ENCODE measurements at regions not wholly inside any gene's neighbourhood (a gene's known extent, or its start where the extent isn't known, plus 50 kb on each side); places are given as distances from the start of the nearest gene placed in this dataset.

DNA sequence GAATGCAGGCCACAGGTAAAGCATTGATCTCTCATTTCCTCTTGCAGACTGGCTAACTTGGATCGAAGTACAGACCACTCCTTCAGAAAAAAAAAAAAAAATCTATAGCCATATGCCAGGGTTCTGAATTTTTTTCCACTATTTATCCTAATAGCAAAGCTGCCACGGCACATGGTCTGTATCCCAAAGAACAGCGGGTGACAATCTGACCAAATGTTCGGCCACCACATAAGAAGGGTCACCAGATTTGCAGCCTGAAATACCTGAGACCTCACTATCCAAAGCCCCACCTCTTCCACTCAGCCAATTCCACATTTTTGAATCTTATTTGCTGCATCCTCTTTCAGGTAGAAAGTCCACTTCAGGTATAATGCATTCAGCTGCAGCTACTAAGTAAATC lies 55.6 kb upstream of the RGS7 start:
- no peak for ATAC-seq
- Histone ChIP-seq H3K36me3 (replicated peaks in 1 of 2; ENCODE audit: control insufficient read depth in 1 of 2, insufficient read depth in 2 of 2, low read length in 2 of 2) (no peaks in the 10 kb centered on the region), H4K20me1 (ENCODE audit: insufficient read depth, low read length) (no peaks in the 10 kb centered on the region), H2AFZ (ENCODE audit: low read length) (no peak overlapping the region), H3K4me1 (ENCODE audit: insufficient read depth, low read length) (no peaks in the 10 kb centered on the region), H3K4me3 (replicated peaks in 1 of 3; ENCODE audit: insufficient read depth in 1 of 3, low read depth in 2 of 3, low read length in 3 of 3) (no peak overlapping the region), H3K79me2 (ENCODE audit: insufficient read depth, low read length) (no peaks in the 10 kb centered on the region), H3K27me3 (ENCODE audit: control insufficient read depth in 1 of 2, insufficient read depth in 2 of 2, low read length in 2 of 2) (no peaks in the 10 kb centered on the region), H3K9ac (ENCODE audit: insufficient read depth, low read depth, low read length) (no peak overlapping the region), H3K27ac (ENCODE audit: extremely low read length, insufficient read depth, low read length) (no peak overlapping the region), H3K9me3 (ENCODE audit: low read length) (no peaks in the 10 kb centered on the region), H3K4me2 (ENCODE audit: low read depth, low read length) (no peak overlapping the region)
- no TSS peak for BruUV-seq (replicated peaks)
- POLR2A ChIA-PET: no interaction called here
- DNase-seq (ENCODE audit: low spot score): no peak
- intact Hi-C loops (cut with micrococcal nuclease; ENCODE audit: unreplicated experiment): no loop called here
- no peak for FAIRE-seq
- WGBS (ENCODE audit: low lambda C conversion rate): 0% methylated on average over 4 of the region's 4 CpGs
- CTCF ChIA-PET (ENCODE audit: low intra/inter-chr PET ratio, low total read pairs): no interaction called here
- in situ Hi-C loops (cut with HindIII; ENCODE audit: extremely low pct_ligation_motif_present, low pct_unique_long_range_greater_than_20kb): no loop called here
- TF ChIP-seq U2AF2 (IDR thresholded peaks at IDR 0.05; ENCODE audit: low read depth, low read length) (no peak), HNRNPH1 (optimal IDR thresholded peaks at IDR 0.05; ENCODE audit: low read depth, low read length) (no peak), ZNF546 (CRISPR knock-in tag; conservative IDR thresholded peaks at IDR 0.05) (no peak), SAP130 (CRISPR knock-in tag; IDR thresholded peaks at IDR 0.05; ENCODE audit: low read depth) (no peak), ZNF30 (CRISPR knock-in tag; IDR thresholded peaks at IDR 0.05) (no peak), MYNN (CRISPR knock-in tag; IDR thresholded peaks at IDR 0.05; ENCODE audit: low read depth) (no peak), NFE2L1 (CRISPR knock-in tag; IDR thresholded peaks at IDR 0.05; ENCODE audit: borderline replicate concordance) (no peak), NFE2 (CRISPR knock-in tag; IDR thresholded peaks at IDR 0.05) (no peak), ZNF317 (CRISPR knock-in tag; IDR thresholded peaks at IDR 0.05) (no peak), TAF1 (CRISPR knock-in tag; IDR thresholded peaks at IDR 0.05) (no peak)

DNA sequence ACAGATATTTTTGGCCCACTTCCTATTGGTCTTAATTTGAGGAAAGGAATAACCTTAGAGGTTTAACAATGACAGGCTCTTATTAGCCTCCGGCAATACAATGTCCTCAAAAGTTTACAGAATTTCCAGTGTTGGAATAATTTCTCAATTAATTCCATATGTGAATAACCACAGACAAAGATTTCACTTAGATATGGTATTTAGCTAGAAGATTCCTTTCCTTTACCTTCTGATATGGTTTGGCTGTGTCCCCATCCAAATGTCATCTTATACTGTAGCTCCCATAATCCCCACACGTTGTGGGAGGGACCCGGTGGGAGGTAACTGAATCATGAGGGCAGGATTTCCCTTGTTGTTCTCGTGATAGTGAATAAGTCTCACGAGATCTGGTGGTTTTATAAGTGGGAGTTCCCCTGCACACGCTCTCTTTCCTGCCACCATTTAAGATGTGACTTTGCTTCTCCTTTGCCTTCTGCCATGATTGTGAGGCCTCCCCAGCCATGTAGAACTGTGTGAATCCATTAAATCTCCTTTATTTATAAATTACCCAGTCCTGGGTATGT lies 54.9 kb upstream of the RGS7 start:
- DNase-seq (ENCODE audit: low spot score): no peak
- ChIA-PET CTCF (ENCODE audit: low intra/inter-chr PET ratio, low total read pairs) (no interaction called here), POLR2A (no interaction called here)
- no peak for ATAC-seq
- no peak for FAIRE-seq
- no peak overlapping the region for H3K9ac ChIP-seq (ENCODE audit: insufficient read depth, low read depth, low read length)
- no peak overlapping the region for H3K4me2 ChIP-seq (ENCODE audit: low read depth, low read length)
- intact Hi-C loops (cut with micrococcal nuclease; ENCODE audit: unreplicated experiment) (no loop called here), in situ Hi-C loops (cut with HindIII; ENCODE audit: extremely low pct_ligation_motif_present, low pct_unique_long_range_greater_than_20kb) (no loop called here)
- H3K9me3 ChIP-seq (ENCODE audit: low read length): no peaks in the 10 kb centered on the region
- H4K20me1 ChIP-seq (ENCODE audit: insufficient read depth, low read length): no peaks in the 10 kb centered on the region
- no peaks in the 10 kb centered on the region for H3K27me3 ChIP-seq (ENCODE audit: control insufficient read depth in 1 of 2, insufficient read depth in 2 of 2, low read length in 2 of 2)
- no peaks in the 10 kb centered on the region for H3K36me3 ChIP-seq (replicated peaks in 1 of 2; ENCODE audit: control insufficient read depth in 1 of 2, insufficient read depth in 2 of 2, low read length in 2 of 2)
- no peaks in the 10 kb centered on the region for H3K4me1 ChIP-seq (ENCODE audit: insufficient read depth, low read length)
- WGBS (ENCODE audit: low lambda C conversion rate): 3% methylated on average over 6 of the region's 6 CpGs
- no peaks in the 10 kb centered on the region for H3K79me2 ChIP-seq (ENCODE audit: insufficient read depth, low read length)
- H3K27ac ChIP-seq (ENCODE audit: extremely low read length, insufficient read depth, low read length): no peak overlapping the region
- H3K4me3 ChIP-seq (replicated peaks in 1 of 3; ENCODE audit: insufficient read depth in 1 of 3, low read depth in 2 of 3, low read length in 3 of 3): no peak overlapping the region
- no TSS peak for BruUV-seq (replicated peaks)
- H2AFZ ChIP-seq (ENCODE audit: low read length): no peak overlapping the region
- TF ChIP-seq KDM1A (CRISPR knock-in tag; IDR thresholded peaks at IDR 0.05) (no peak), ZNF562 (CRISPR knock-in tag; IDR thresholded peaks at IDR 0.05; ENCODE audit: borderline replicate concordance) (no peak), ZFP36 (IDR thresholded peaks at IDR 0.05; ENCODE audit: borderline replicate concordance, low read depth, low read length, partially characterized antibody) (no peak), MXD4 (CRISPR knock-in tag; IDR thresholded peaks at IDR 0.05) (no peak), MTF1 (CRISPR knock-in tag; IDR thresholded peaks at IDR 0.05) (no peak), CEBPB (IDR thresholded peaks at IDR 0.05; ENCODE audit: borderline replicate concordance, low read depth, low read length) (no peak), HNRNPK (IDR thresholded peaks at IDR 0.05; ENCODE audit: low read depth, low read length, poor library complexity, severe bottlenecking) (no peak), ZSCAN22 (CRISPR knock-in tag; IDR thresholded peaks at IDR 0.05) (no peak)
- TF ChIP-seq, protein P1, sequence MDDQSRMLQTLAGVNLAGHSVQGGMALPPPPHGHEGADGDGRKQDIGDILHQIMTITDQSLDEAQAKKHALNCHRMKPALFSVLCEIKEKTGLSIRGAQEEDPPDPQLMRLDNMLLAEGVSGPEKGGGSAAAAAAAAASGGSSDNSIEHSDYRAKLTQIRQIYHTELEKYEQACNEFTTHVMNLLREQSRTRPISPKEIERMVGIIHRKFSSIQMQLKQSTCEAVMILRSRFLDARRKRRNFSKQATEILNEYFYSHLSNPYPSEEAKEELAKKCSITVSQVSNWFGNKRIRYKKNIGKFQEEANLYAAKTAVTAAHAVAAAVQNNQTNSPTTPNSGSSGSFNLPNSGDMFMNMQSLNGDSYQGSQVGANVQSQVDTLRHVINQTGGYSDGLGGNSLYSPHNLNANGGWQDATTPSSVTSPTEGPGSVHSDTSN (CRISPR knock-in tag; IDR thresholded peaks at IDR 0.05; ENCODE audit: borderline replicate concordance): no peak
- TF ChIP-seq, protein P2, sequence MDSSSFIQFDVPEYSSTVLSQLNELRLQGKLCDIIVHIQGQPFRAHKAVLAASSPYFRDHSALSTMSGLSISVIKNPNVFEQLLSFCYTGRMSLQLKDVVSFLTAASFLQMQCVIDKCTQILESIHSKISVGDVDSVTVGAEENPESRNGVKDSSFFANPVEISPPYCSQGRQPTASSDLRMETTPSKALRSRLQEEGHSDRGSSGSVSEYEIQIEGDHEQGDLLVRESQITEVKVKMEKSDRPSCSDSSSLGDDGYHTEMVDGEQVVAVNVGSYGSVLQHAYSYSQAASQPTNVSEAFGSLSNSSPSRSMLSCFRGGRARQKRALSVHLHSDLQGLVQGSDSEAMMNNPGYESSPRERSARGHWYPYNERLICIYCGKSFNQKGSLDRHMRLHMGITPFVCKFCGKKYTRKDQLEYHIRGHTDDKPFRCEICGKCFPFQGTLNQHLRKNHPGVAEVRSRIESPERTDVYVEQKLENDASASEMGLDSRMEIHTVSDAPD (CRISPR knock-in tag; IDR thresholded peaks at IDR 0.05): no peak
